T-cell (primary cell): ENCODE measurements at regions not wholly inside any gene's neighbourhood (a gene's known extent, or its start where the extent isn't known, plus 50 kb on each side); places are given as distances from the start of the nearest gene placed in this dataset.

ENCODE experiments used
- ATAC-seq, 4 experiments: fragments of 200-7000 bp in 3 of 4; fragments of 150-1000 bp in 1 of 4; cut with Tn5 transposase; replicated peaks in 1 of 4; 1 replicate in 3 of 4; 2 replicates in 1 of 4; pipeline ENCODE4 v1.10.0; 2021; ENCODE audit warnings: moderate library complexity in 3 of 4, mild to moderate bottlenecking in 2 of 4, moderate number of reproducible peaks in 1 of 4
- CTCF ChIA-PET, 2 donors: fragments of 300-600 bp; sonication (Branson Sonifier 250); formaldehyde crosslinking; loops; one replicate each; lab custom pipeline; 2022; ENCODE audit warnings: antibody characterized with exemption in 2 of 2; lab: Charles Lee
- POLR2A ChIA-PET, 2 donors: fragments of 300-600 bp; sonication (Branson Sonifier 250); formaldehyde crosslinking; loops; one replicate each; lab custom pipeline; 2022; ENCODE audit warnings: antibody characterized with exemption in 2 of 2; lab: Charles Lee
- DNase-seq, 35 experiments: peaks; one replicate each; pipeline versions ENCODE4 v3.0.0 to v3.0.0-alpha.2; 2013 to 2023
- H3K27ac ChIP-seq: one replicate; pipeline ENCODE4 v1.5.1; 2013; ENCODE audit warnings: low read length
- H3K27me3 ChIP-seq, 2 experiments: replicated peaks in 1 of 2; 1 replicate in 1 of 2; 2 replicates in 1 of 2; pipeline versions ENCODE4 v1.6.1 to v1.7.0; 2013; ENCODE audit warnings: low read length in 1 of 2, mixed read lengths in 1 of 2; ENCODE audit not compliant: control insufficient read depth in 2 of 2, insufficient read depth in 2 of 2; ENCODE audit errors: extremely low read depth in 1 of 2
- H3K36me3 ChIP-seq, 2 donors: 1 replicate in 1 of 2; 2 replicates in 1 of 2; pipeline versions ENCODE4 v1.6.1 to v1.7.0; 2013; ENCODE audit warnings: low read length in 1 of 2; ENCODE audit not compliant: control insufficient read depth in 2 of 2, insufficient read depth in 1 of 2; ENCODE audit errors: extremely low read depth in 1 of 2
- H3K4me1 ChIP-seq, 2 experiments: 1 replicate in 1 of 2; 2 replicates in 1 of 2; pipeline versions ENCODE4 v1.6.1 to v1.7.0; 2013; ENCODE audit warnings: low read length in 2 of 2, mixed read lengths in 1 of 2; ENCODE audit not compliant: insufficient read depth in 2 of 2, control insufficient read depth in 1 of 2; ENCODE audit errors: extremely low read depth in 1 of 2
- H3K4me3 ChIP-seq, 2 donors: 1 replicate in 1 of 2; 2 replicates in 1 of 2; pipeline versions ENCODE4 v1.5.1 to v1.7.0; 2013; ENCODE audit warnings: mild to moderate bottlenecking in 2 of 2, low read length in 1 of 2, moderate library complexity in 1 of 2; ENCODE audit not compliant: control insufficient read depth in 1 of 2; ENCODE audit errors: extremely low read depth in 1 of 2
- H3K9me3 ChIP-seq: 2 replicates; pipeline ENCODE4 v1.7.0; 2013
- H3K27ac Mint-ChIP-seq, 2 donors: one replicate each; pipeline ENCODE4 v1.8.0; 2020 to 2021; ENCODE audit warnings: mild to moderate bottlenecking in 2 of 2, mixed read lengths in 2 of 2
- H3K27me3 Mint-ChIP-seq, 2 donors: one replicate each; pipeline ENCODE4 v1.8.0; 2021 to 2022; ENCODE audit warnings: mixed read lengths in 2 of 2
- H3K36me3 Mint-ChIP-seq: one replicate; pipeline ENCODE4 v1.8.0; 2021; ENCODE audit warnings: mixed read lengths
- H3K4me1 Mint-ChIP-seq, 3 donors: one replicate each; pipeline ENCODE4 v1.8.0; 2020 to 2022; ENCODE audit warnings: mixed read lengths in 3 of 3, mild to moderate bottlenecking in 1 of 3
- H3K4me3 Mint-ChIP-seq, 3 donors: one replicate each; pipeline ENCODE4 v1.8.0; 2020 to 2022; ENCODE audit warnings: mild to moderate bottlenecking in 3 of 3, mixed read lengths in 3 of 3, moderate library complexity in 3 of 3
- H3K9me3 Mint-ChIP-seq, 3 donors: one replicate each; pipeline ENCODE4 v1.8.0; 2020 to 2022; ENCODE audit warnings: mixed read lengths in 3 of 3
- WGBS: methylation state at CpG from one replicate; pipeline ENCODE4 v1.1.5; 2013; ENCODE audit warnings: missing lambda C conversion rate; ENCODE audit not compliant: insufficient coverage; 5-methylcytosine and 5-hydroxymethylcytosine counted together

DNA sequence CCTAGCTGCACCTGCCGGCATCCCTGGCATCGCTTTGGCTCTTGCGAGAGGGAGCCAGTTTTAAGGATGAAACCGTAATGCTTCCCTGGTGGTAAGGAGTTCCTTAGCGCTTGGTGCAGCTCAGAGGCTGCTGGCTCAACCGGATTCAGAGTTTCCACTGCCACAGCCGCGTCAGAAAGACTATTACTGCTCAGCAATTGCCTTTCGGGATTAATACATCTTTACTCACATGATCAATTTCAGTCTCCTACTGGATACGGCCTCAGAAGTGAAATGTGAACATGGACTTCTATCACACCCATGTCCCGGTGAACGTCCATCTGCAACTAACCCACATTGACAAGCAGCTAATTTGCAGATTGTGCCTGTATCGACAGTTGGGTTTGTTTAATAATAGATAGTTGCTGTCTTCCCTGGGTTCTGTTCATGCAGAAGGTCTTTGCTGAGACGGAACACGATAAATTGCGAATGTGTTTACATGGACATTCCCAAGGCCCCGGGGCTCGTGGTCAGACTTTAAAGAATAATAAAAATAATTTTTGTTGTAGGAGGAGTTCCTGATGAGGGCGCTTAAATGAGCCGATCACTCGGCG, 175.4 kb downstream of the ENGASE start:
- Histone ChIP-seq H3K27ac (no peak overlapping the region), H3K36me3 (no peaks in the 10 kb centered on the region), H3K9me3 (no peaks in the 10 kb centered on the region), H3K27me3 (peaks cover 0 to 64% of the 10 kb centered on the region in 2 experiments), H3K4me3 (no peak overlapping the region), H3K4me1 (no peaks in the 10 kb centered on the region)
- Mint-ChIP-seq H3K4me1 (no peaks in the 10 kb centered on the region), H3K36me3 (no peaks in the 10 kb centered on the region), H3K27me3 (peaks cover 40 to 52% of the 10 kb centered on the region in 2 donors), H3K27ac (no peak overlapping the region), H3K4me3 (no peak overlapping the region), H3K9me3 (no peaks in the 10 kb centered on the region)
- WGBS: 80% methylated on average over 13 of the region's 22 CpGs
- CTCF ChIA-PET: no interaction called here
- ATAC-seq: no peak
- POLR2A ChIA-PET: no interaction called here
- DNase-seq: no peak

- H3K4me1 ChIP-seq: no peaks in the 10 kb centered on the region
- Mint-ChIP-seq H3K4me3 (no peak overlapping the region), H3K4me1 (no peaks in the 10 kb centered on the region), H3K36me3 (no peaks in the 10 kb centered on the region), H3K27ac (no peak overlapping the region), H3K9me3 (no peaks in the 10 kb centered on the region), H3K27me3 (peaks cover 42 to 48% of the 10 kb centered on the region in 2 donors)
- no peak overlapping the region for H3K4me3 ChIP-seq
- H3K27me3 ChIP-seq: peaks cover 0 to 54% of the 10 kb centered on the region in 2 experiments
- ChIA-PET POLR2A (no interaction called here), CTCF (no interaction called here)
- ATAC-seq: no peak
- H3K27ac ChIP-seq: no peak overlapping the region
- WGBS: 64% methylated on average over 21 of the region's 27 CpGs
- no peaks in the 10 kb centered on the region for H3K9me3 ChIP-seq
- DNase-seq: no peak
- H3K36me3 ChIP-seq: no peaks in the 10 kb centered on the region
Observed at GRCh38 chr17:79248843-79249493, 174.3 kb downstream of the ENGASE start.

DNA sequence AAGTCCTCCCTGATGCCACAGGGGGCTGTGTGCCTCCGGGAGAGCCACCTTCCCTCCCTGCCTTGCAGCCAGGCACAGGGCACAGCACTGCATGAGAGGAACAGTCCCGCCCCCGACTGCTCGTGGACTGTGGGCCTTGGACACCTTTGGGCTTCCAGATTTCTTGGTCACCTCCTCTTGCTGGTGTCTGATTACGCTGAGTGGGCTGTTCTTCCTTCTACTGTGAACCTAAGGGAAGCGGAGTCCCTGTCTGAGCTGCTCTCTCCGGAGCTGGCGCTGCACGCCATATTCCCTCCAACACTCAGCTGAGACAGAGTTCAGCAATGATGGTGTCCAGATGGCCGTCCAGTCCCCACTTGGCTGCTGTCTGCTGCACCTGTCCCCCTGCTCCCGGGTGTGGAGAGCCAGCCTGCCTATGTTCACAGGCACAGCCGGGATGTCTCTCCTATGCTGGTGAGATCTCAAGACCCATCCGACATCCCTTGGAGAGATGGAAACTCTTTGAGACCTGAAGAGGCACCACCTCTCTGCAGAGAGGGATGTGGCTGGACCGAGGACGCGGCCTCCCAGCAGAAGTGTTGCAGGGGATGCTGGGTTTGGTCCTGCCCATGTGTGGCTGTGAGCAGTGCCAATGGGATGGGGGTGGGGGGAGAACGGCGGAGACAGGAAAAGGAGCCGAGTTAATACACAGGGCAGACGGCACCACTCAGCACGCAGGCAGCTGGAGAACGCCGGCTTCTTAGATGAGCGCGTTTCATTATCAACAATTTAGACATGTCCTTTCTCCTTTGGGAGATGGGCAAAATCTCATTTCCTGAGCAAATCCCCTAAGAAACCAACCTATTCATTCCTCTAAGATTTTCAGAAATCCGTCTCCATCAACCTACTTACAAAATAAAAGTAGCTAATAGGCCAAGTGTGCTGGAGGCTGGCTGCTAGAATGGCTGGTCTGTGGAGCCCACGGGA, 171.9 kb downstream of the ENGASE start:
- Mint-ChIP-seq H3K36me3 (no peaks in the 10 kb centered on the region), H3K27me3 (peaks cover 29 to 31% of the 10 kb centered on the region in 2 donors), H3K4me3 (no peak overlapping the region), H3K4me1 (no peaks in the 10 kb centered on the region), H3K9me3 (no peaks in the 10 kb centered on the region), H3K27ac (no peak overlapping the region)
- Histone ChIP-seq H3K9me3 (no peaks in the 10 kb centered on the region), H3K36me3 (no peaks in the 10 kb centered on the region), H3K27me3 (peaks cover 2 to 40% of the 10 kb centered on the region in 2 experiments), H3K4me1 (no peaks in the 10 kb centered on the region), H3K27ac (no peak overlapping the region), H3K4me3 (no peak overlapping the region)
- 91% methylated on average over 22 of the region's 27 CpGs for WGBS
- DNase-seq (no peak), ATAC-seq (no peak)
- CTCF ChIA-PET: no interaction called here
- POLR2A ChIA-PET: no interaction called here

GRCh38 chr17:79244665-79245064, 170.0 kb downstream of the ENGASE start:
- CTCF ChIA-PET: no interaction called here
- no peak overlapping the region for H3K27ac Mint-ChIP-seq
- Histone ChIP-seq H3K27me3 (peaks cover 2 to 33% of the 10 kb centered on the region in 2 experiments), H3K4me3 (no peak overlapping the region), H3K9me3 (no peaks in the 10 kb centered on the region), H3K4me1 (no peaks in the 10 kb centered on the region), H3K36me3 (no peaks in the 10 kb centered on the region), H3K27ac (no peak overlapping the region)
- no peaks in the 10 kb centered on the region for H3K9me3 Mint-ChIP-seq
- DNase-seq (no peak), ATAC-seq (no peak)
- H3K4me1 Mint-ChIP-seq: no peaks in the 10 kb centered on the region
- POLR2A ChIA-PET: no interaction called here
- H3K36me3 Mint-ChIP-seq: no peaks in the 10 kb centered on the region
- H3K27me3 Mint-ChIP-seq: peaks cover 20 to 24% of the 10 kb centered on the region in 2 donors
- no peak overlapping the region for H3K4me3 Mint-ChIP-seq

DNA sequence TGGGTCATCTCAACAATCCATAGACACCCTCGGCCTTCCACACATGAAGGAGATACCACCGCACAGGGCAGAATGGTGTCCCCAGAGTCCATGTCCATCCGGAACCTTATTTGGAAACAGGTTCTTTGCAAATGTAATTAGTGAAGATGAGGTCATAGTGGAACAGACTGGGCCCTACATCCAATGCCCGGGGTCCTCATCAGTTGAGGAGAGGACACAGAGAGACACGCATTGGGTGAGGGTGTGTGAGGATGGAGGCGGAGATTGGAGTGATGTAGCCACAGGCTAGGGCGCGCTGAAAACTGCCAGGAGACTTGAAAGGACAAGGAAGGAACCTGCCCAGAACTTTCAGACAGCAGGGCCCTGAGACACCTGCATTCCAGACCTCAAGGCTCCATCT, 169.4 kb downstream of the ENGASE start:
- Mint-ChIP-seq H3K9me3 (no peaks in the 10 kb centered on the region), H3K27me3 (peaks cover 16 to 20% of the 10 kb centered on the region in 2 donors), H3K4me3 (no peak overlapping the region), H3K4me1 (no peaks in the 10 kb centered on the region), H3K27ac (no peak overlapping the region), H3K36me3 (no peaks in the 10 kb centered on the region)
- H3K4me3 ChIP-seq: no peak overlapping the region
- no peak overlapping the region for H3K27ac ChIP-seq
- ChIA-PET CTCF (no interaction called here), POLR2A (no interaction called here)
- DNase-seq: no peak
- H3K9me3 ChIP-seq: no peaks in the 10 kb centered on the region
- no peaks in the 10 kb centered on the region for H3K4me1 ChIP-seq
- WGBS: 83% methylated on average over 2 of the region's 8 CpGs
- no peaks in the 10 kb centered on the region for H3K36me3 ChIP-seq
- peaks cover 2 to 32% of the 10 kb centered on the region in 2 experiments for H3K27me3 ChIP-seq
- ATAC-seq: no peak

GRCh38 chr17:79243603-79243990, 169.0 kb downstream of the ENGASE start:
- Histone ChIP-seq H3K4me3 (no peak overlapping the region), H3K4me1 (no peaks in the 10 kb centered on the region), H3K9me3 (no peaks in the 10 kb centered on the region), H3K36me3 (no peaks in the 10 kb centered on the region), H3K27ac (no peak overlapping the region), H3K27me3 (peaks cover 2 to 32% of the 10 kb centered on the region in 2 experiments)
- ATAC-seq: no peak
- Mint-ChIP-seq H3K4me1 (no peaks in the 10 kb centered on the region), H3K4me3 (no peak overlapping the region), H3K27ac (no peak overlapping the region), H3K36me3 (no peaks in the 10 kb centered on the region), H3K9me3 (no peaks in the 10 kb centered on the region), H3K27me3 (peaks cover 16 to 20% of the 10 kb centered on the region in 2 donors)
- POLR2A ChIA-PET: no interaction called here
- no peak for DNase-seq
- CTCF ChIA-PET: no interaction called here
- WGBS: 87% methylated on average over 2 of the region's 4 CpGs
